A673 (cell line): ENCODE measurements at regions not wholly inside any gene's neighbourhood (a gene's known extent, or its start where the extent isn't known, plus 50 kb on each side); places are given as distances from the start of the nearest gene placed in this dataset.

Experiments used
- CTCF ChIP-seq: fragments of 300-800, 200-600 bp; sonication (generic); conservative IDR thresholded peaks from 2 replicates; pipeline ENCODE4 v1.5.1; 2017; ENCODE audit warnings: low read depth, mild to moderate bottlenecking, antibody characterized with exemption, low read length, moderate library complexity, mixed read lengths
- EZH2 ChIP-seq: fragments of 200-600 bp; sonication (generic); IDR thresholded peaks from 2 replicates; pipeline ENCODE4 v1.6.1; 2017; ENCODE audit warnings: borderline replicate concordance, low read depth, mild to moderate bottlenecking, mixed read lengths, antibody characterized with exemption, low read length; ENCODE audit not compliant: poor library complexity, severe bottlenecking

- TF ChIP-seq CTCF, result no peak
- no peak for TF ChIP-seq EZH2
Measured at GRCh38 chr1:181149326-181150125, 61.0 kb downstream of the IER5 start.
